HK-2 (cell line): ENCODE measurements at regions not wholly inside any gene's neighbourhood (a gene's known extent, or its start where the extent isn't known, plus 50 kb on each side); places are given as distances from the start of the nearest gene placed in this dataset.

Experiments
- DNase-seq: peaks from one replicate; pipeline ENCODE4 v3.0.0-alpha.2; 2018; ENCODE audit not compliant: unreplicated experiment

GRCh38 chr11:134628426-134628825 lies 216.4 kb upstream of the B3GAT1 start:
- no peak for DNase-seq

- DNase-seq = no peak
Observed at GRCh38 chr11:134626032-134626431, 214.0 kb upstream of the B3GAT1 start.

GRCh38 chr11:134625631-134626030 lies 213.6 kb upstream of the B3GAT1 start:
- no peak for DNase-seq

GRCh38 chr11:134625151-134625550 lies 213.1 kb upstream of the B3GAT1 start:
- DNase-seq = no peak

- no peak for DNase-seq
Observed at GRCh38 chr11:134624166-134624920, 212.3 kb upstream of the B3GAT1 start.

- DNase-seq = no peak
Observed at GRCh38 chr11:134623711-134624110, 211.7 kb upstream of the B3GAT1 start.

- DNase-seq = no peak
Observed at GRCh38 chr11:134622458-134622857, 210.4 kb upstream of the B3GAT1 start.

GRCh38 chr11:134617360-134617759 lies 205.3 kb upstream of the B3GAT1 start:
- no peak for DNase-seq

GRCh38 chr11:134616038-134616437 lies 204.0 kb upstream of the B3GAT1 start:
- DNase-seq = no peak

- DNase-seq = no peak
Observed at GRCh38 chr11:134615041-134615615, 203.1 kb upstream of the B3GAT1 start.

- DNase-seq = no peak
Observed at GRCh38 chr11:134614141-134614540, 202.1 kb upstream of the B3GAT1 start.

- DNase-seq = no peak
Observed at GRCh38 chr11:134613646-134614045, 201.6 kb upstream of the B3GAT1 start.

- no peak for DNase-seq
Observed at GRCh38 chr11:134612140-134613030, 200.3 kb upstream of the B3GAT1 start.

GRCh38 chr11:134611537-134611936 lies 199.5 kb upstream of the B3GAT1 start:
- no peak for DNase-seq

GRCh38 chr11:134610116-134610910 lies 198.3 kb upstream of the B3GAT1 start:
- no peak for DNase-seq

GRCh38 chr11:134609361-134610115 lies 197.5 kb upstream of the B3GAT1 start:
- DNase-seq = no peak

- DNase-seq = no peak
Observed at GRCh38 chr11:134607963-134608750, 196.1 kb upstream of the B3GAT1 start.

- no peak for DNase-seq
Observed at GRCh38 chr11:134606251-134606650, 194.2 kb upstream of the B3GAT1 start.

GRCh38 chr11:134604886-134605285 lies 192.8 kb upstream of the B3GAT1 start:
- no peak for DNase-seq

GRCh38 chr11:134599299-134599771 lies 187.3 kb upstream of the B3GAT1 start:
- peak; percentile 3 for DNase-seq
